GM12875 (cell line): ENCODE measurements at regions not wholly inside any gene's neighbourhood (a gene's known extent, or its start where the extent isn't known, plus 50 kb on each side); places are given as distances from the start of the nearest gene placed in this dataset.

ENCODE experiments used
- H3K4me3 ChIP-seq: one replicate; pipeline ENCODE4 v1.5.1; 2011; ENCODE audit warnings: low read depth, low read length, control low read depth
- TF ChIP-seq, protein P1 (sequence below): IDR thresholded peaks from 2 replicates; pipeline ENCODE4 v1.5.1; 2011; ENCODE audit warnings: low read depth, mild to moderate bottlenecking, control low read depth, inconsistent platforms, low read length, moderate library complexity, borderline replicate concordance; ENCODE audit not compliant: insufficient read depth

DNA sequence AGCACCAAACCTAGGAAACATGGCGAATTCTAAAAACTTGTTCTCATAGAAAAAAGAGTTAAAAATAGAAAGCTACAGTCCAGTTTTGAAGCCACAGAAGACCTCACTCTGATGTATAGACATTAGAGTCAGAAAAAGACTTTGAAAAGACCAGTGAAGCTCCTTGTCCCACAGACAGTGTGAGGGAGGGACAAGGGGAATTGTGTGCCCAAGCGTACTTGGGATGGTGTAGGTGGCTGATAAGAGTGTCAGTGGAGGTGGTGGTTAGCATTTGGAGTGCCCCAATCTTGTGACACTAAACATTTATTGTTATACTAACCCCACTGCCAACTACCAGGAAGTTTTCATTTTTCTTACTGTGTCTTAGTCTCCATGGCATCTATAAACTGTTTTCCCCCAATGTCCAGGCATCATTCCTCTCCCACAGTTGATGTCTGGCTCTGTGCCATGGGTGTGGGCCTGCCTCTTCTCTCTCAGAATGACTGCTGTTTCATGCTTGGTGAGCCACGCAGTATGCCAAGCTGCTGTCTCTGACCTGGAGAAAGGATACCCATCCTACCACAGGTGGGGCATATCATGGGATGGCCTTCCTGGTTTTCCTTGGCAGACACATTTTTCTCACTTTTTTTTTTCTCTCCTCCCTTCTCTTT lies 161.4 kb downstream of the RPIA start:
- H3K4me3 ChIP-seq, result peak overlapping the region; percentile 12
- TF ChIP-seq, protein P1, sequence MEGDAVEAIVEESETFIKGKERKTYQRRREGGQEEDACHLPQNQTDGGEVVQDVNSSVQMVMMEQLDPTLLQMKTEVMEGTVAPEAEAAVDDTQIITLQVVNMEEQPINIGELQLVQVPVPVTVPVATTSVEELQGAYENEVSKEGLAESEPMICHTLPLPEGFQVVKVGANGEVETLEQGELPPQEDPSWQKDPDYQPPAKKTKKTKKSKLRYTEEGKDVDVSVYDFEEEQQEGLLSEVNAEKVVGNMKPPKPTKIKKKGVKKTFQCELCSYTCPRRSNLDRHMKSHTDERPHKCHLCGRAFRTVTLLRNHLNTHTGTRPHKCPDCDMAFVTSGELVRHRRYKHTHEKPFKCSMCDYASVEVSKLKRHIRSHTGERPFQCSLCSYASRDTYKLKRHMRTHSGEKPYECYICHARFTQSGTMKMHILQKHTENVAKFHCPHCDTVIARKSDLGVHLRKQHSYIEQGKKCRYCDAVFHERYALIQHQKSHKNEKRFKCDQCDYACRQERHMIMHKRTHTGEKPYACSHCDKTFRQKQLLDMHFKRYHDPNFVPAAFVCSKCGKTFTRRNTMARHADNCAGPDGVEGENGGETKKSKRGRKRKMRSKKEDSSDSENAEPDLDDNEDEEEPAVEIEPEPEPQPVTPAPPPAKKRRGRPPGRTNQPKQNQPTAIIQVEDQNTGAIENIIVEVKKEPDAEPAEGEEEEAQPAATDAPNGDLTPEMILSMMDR, result no peak

DNA sequence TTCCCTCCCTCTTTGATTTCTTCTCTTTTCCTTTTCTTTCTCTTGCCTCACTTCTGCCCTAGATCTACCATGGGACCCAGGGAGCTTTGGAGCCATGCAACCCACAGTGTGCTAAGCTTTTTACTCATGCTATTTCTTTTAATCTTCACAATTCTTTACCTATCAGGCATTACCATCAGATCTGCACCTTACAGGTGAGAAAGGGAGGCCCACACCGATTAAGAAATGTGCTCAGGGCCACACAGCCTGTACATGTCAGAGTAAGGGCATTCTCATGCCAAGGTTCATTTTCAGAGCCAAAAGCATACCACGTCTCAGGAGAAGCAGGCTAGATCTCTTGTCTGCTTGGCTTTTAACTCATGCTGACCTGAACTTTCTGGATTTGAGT lies 161.9 kb downstream of the RPIA start:
- TF ChIP-seq, protein P1, result no peak

DNA sequence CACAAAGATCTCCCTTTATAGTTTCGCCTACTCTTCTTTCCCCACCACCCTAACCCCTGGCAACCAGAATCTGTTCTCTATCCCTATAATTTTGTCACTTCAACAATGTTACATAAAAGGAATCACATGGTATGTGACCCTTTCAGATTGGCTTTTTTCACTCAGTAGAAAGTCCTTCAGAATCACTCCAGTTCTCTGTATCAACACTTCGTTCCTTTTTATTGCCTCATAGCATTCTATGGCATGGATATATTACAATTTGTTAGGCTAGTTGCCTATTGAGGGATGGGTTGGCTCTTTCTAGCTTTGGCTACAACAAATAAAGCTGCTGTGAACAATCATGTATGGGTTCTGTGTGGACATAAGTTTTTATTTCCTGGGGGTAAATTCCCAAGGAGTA lies 163.1 kb downstream of the RPIA start:
- TF ChIP-seq, protein P1, result no peak
- no peak overlapping the region for H3K4me3 ChIP-seq

More for the DNA sequence above, 161.9 kb downstream of the RPIA start:
- H3K4me3 ChIP-seq, result peak overlapping the region; percentile 18

DNA sequence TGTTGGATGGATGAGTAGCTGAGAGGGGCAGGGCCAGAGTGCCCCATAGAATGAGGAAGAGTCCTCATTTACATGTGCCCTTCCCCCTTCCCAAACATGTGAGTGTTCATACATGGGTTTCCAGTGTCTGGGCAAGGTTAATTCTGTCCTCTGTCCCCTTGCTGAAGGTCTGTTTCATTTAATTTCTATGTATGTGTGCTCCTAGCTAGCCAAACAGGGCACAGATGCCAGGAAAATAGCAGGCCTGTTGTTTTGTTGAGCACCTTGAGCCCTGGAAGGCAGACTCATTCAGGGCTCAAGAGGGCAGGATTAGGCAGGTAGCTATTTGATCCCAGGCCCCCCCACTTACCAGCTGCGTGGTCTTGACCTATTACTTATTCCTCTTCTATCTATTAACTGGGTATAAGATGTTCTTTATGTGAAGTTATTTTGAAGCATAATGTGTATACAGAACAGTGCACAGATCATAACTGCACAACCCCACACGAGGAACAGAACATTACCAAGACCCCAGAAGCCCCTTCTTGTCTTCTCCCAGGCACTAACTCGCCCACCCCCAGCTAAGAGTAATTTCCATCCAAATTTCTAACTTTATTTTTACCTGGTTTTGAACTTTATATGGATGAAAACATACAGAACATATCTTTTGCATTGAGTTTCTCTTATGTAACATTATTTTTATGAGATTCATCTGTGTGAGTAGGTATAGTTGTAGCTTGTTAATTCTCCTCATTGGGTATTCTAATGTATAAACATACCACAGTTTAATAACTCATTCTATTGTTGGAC lies 164.3 kb downstream of the RPIA start:
- no peak overlapping the region for H3K4me3 ChIP-seq
- TF ChIP-seq, protein P1, result no peak

DNA sequence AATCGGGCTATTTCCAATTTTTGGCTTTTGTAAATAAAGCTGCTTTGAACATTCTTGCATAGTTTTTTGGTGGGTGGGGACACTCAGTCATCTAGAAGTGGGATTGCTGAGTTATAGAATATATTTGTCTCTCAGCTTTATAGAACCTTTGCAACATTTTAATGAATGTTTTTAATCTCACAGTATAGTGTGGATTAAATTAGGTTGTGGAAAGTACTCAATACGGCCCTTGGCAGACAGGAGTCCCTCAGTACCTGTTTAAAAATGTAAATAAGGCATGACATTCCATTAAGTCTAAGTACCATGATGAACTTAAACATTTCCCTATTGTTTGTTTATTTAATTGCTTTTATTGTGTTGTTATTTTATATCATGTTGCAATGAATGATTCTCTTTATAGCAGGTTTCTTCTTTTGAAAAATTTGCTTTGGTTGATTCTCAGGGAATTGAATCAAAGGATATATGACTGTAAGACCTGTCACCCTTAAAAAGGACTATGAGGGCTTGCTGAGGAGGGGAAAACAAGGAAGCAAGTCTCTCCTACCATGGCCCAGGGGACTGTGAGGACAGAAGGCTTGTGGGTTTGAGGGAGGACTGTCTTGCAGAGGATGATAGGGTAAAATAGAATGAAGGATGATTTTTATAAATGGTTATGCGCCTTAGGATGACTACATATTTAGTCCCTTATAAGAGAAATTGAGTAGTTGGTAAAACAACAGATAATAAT lies 165.1 kb downstream of the RPIA start:
- TF ChIP-seq, protein P1, result no peak
- H3K4me3 ChIP-seq, result peak overlapping the region; percentile 37

DNA sequence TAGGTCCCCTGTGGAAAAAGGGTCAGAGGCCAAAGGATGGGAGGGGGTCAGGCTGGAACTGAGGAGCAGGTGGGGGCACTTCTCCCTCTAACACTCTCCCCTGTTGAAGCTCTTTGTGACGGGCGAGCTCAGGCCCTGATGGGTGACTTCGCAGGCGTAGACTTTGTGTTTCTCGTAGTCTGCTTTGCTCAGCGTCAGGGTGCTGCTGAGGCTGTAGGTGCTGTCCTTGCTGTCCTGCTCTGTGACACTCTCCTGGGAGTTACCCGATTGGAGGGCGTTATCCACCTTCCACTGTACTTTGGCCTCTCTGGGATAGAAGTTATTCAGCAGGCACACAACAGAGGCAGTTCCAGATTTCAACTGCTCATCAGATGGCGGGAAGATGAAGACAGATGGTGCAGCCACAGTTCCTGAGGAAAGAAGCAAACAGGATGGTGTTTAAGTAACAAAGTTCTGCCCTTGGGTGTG lies 165.8 kb downstream of the RPIA start:
- TF ChIP-seq, protein P1, result no peak
- peak overlapping the region; percentile 82 for H3K4me3 ChIP-seq
